Femur (tissue), 1 donor: ENCODE measurements at regions not wholly inside any gene's neighbourhood (a gene's known extent, or its start where the extent isn't known, plus 50 kb on each side); places are given as distances from the start of the nearest gene placed in this dataset.
"Not testable (repeated sequence)": the region's sequence is repeated elsewhere in the genome, so short reads cannot be mapped to it uniquely, and the experiment has no call there.

Experiments used
- DNase-seq: peaks from one replicate; pipeline ENCODE4 v3.0.0-alpha.2; 2017

GRCh38 chrX:150216000-150216399 lies 147.1 kb upstream of the MAMLD1 start:
- not testable (repeated sequence) for DNase-seq

- no peak for DNase-seq
Measured at GRCh38 chrX:150216716-150217115, 146.4 kb upstream of the MAMLD1 start.

DNA sequence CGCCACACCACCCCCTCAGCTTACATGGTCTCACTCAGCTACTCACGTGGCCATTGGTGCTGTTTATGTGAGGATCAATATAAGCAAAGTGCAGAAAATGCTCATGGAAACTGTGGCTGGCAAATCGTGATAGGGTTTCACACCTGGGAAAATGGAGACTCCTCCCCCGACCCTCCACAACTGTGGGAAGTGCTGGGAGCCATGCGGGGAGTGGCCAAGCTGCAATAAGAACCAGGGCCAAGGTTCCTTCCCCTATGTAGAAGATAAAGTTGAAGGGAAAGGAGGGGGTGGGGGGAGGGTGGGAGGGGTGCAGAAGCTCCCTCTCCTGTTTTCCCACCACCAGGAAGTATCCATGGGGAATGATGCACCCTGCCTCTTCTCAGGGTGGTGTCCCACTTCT lies 145.5 kb upstream of the MAMLD1 start:
- no peak for DNase-seq

DNA sequence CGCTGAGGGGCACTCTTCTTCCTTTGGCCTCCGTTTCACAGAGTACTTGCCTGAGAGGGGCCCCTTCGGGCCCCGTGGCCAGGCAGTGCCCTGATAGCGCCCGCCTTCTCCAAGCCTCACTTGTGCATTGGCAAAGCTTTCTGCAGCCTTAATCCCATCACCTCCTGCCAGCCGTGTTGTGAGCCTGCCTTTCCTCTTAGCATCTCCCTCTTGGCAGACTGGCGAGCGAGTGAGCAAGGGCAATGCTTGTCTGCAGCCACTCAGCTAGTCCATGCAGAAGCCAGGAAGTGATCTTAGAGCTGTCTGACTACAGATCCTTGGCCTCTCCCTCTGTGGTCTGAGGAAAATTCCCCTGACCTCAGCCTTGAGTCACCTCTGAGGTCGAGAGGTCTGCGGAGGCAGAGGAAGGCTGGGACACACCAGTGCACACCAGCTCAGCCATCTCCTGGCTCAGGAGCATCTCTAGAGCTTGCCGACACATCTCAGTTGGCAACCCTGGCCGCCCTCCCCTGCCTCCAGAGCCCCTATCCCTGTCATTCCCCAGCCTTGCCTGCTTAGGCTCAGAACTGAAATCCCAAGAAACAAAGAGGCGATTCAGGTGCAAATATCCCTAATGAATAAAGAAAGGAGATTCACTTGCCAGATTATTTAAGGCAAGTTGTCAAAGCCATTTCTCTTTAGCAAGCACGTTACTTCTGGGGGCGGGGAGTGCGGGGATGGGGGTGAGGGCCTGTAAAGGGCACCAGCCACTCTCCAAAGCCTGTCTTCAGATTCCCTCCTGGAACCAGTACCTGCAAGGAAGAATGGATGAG lies 143.5 kb upstream of the MAMLD1 start:
- DNase-seq = peak; percentile 33

GRCh38 chrX:150223176-150224015 lies 139.7 kb upstream of the MAMLD1 start:
- DNase-seq = no peak

DNA sequence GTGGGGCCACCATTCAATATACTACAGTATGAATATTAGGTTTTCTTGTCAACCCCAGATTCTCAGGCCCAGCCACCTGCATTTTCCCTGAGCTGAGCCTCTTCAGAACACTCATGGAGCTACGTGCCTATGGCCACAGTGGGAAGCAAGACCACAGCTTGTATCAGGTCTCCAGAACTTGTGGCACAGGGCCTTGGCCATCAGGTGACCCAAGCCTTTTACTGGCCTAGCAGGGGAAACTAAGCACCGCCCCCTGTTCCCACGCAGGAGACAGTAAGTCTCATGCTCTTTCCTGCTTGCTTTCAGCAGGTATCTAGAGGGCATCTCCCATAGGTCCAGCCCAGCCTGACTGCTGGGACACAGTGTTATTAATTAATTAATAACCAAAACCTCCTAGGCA lies 138.4 kb upstream of the MAMLD1 start:
- no peak for DNase-seq

DNA sequence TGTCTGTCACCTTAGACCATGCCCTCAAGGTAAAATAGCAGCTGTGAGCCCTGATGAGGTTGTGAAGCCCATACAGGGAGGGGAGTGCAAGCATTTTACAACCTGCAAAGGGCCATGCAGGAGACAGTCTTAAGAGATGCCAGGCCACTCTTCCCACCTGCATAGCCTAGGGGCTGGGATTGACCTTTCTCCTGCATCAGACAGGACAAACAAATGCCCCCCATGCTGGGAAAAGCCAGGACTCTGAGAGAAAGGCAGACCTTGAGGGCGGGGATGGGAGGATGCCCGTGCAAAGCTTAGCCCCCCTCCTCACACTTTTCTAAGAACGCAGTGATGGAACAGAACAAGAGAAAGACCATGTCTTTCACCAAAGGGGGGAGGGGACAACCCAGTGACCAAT lies 137.9 kb upstream of the MAMLD1 start:
- DNase-seq = no peak

DNA sequence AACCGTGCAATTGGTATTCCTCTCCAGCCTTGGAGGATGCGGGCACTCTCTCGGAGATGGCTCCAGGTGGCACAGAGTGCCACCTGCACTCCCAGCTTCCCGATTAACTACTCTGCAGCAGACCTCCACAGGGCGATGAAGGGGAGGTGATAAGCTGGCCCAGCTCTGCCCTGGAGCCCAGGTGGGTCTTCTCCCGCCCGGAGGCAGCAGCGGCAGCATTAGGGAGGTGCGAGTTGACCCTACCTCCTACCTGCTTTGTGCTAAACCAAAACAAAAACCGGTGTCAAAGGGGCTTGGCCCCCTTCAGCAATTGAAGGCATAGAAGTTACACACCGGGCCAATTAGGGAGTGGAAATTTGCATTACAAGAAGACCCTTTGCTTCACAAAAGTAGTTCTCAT lies 137.4 kb upstream of the MAMLD1 start:
- no peak for DNase-seq

DNA sequence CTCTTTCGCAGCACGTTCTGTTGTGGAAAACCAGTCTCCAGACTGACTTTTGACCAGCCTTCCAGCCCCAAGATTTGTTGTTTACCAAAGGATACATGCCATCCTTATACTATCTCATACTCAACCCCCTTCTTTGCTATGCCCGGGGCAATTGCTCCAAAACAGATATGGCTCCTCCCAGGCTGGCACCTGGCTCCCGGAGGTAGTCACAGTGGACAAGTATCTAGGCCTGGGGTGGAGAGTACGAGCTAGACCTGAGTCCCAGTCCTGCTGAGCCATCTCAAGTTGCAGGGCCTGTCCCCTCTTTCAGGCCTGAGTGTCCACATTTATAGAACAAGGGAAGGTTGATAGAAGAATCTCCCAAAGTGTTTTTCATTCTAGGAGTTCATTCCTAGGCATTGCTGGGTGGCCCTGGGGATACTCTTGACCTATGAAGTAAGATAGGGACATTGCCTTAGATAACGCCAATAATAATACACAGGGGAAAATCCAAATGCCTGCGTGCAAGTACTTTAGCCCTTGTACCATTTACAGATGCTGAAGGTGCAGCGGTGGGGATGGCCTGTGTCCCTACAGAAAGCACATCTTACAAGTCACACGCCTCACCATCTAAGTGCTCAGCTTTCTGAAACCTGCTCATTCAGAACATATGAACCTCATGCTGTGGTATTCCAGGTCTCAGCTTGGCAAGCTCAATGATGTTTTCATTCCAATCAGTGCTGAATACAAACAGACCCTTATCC lies 136.7 kb upstream of the MAMLD1 start:
- DNase-seq = no peak

GRCh38 chrX:150227321-150227860 lies 135.7 kb upstream of the MAMLD1 start:
- no peak for DNase-seq

DNA sequence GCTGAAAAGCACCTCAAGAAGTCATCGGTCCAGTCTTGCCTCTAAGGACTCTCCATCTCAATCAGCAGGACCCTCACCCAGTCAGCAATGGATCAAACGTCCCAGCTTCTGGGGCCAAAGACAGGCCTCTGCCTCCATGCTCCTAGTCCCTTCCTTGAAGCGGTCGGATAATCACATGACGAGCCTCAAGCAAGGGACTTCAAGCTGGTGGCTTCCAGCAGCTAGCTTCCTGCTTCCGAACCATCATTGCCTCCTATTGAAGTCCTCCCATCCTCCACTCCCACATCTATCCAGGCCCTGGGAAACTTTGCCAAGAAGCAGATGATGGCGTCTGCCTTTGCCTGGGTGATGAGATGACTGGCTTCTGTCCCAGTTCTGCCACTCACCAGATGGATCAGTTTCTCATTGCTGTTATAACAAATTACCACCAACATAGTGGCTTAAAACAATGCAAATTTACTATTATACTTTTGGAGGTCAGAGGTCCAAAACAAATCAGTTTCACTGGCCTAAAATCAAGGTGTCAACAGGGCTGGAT lies 135.2 kb upstream of the MAMLD1 start:
- DNase-seq = no peak

DNA sequence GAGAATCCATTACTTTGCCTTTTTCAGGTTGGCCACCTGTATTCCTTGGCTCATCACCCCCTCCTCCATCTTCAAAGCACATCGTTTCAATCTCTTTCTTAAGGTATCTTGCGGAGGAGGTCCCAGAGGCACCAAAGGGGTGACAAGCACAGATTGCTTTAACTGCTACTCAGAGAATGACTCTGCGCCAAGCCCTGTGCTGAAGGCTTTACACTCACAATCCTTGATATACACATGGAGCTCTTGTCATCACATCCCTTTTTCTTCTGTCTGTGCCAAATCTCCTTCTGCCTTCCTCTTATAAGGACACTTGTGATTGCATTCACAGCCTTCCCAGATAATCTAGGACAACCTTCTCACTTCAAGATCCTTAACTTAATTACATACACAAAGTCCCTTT lies 134.7 kb upstream of the MAMLD1 start:
- no peak for DNase-seq

GRCh38 chrX:150229030-150229429 lies 134.1 kb upstream of the MAMLD1 start:
- DNase-seq = no peak

DNA sequence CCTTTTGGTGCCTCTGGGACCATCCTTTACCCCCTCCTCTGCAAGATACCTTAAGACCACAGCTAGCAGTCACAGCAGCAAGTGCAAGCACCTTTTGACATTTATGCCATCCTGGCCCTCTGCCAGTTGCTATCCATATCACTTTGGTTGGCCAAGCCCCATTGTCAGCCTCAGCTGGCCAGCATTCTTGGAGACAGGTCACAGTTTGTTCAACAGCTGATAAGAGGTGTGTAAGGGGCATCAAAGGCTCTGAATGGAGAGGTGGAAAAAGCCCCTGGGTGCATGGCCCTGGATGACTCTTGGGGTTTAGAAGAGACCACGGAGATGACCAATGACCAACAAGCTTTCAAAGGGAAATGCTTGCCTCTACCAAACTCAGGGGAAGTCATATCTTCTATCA lies 133.6 kb upstream of the MAMLD1 start:
- DNase-seq = no peak

DNA sequence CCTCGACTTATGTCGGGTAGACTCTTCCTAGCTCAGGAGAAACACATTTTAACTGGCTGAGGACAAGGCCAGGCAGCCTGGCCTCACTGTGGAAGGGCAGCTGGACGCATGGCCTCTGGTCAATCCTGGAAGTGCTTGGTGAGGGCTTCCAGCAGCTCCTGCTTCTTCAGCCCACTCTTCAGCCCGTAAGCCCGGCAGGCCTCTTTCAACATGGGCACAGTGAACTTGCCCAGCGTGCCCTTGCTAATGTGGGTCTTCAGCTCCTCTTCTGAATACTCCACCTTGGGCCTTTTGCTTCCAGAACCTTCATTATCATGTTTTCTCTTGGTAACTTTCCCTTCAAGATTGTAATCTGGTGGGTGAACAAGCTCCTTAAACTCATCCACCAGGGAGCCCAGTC lies 132.2 kb upstream of the MAMLD1 start:
- DNase-seq = not testable (repeated sequence)

DNA sequence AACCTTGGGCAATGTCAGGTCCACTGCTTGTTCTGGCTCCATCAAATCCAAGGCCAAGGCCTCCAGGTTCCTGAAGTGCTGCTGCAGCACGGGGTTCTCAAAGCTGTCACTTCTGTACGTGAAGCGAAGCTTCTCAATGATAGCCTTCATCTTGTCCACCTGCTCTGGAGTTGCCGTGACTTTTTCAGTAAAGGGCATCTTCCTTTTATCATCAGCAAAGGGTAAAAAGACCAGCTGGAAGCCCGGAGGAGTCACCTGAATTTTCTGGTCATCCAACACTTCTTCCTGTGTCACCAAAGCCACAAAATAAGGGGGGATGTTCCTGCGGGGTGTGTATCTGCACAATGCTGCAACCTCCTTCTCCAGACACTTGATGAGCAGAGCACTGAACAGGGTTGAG lies 131.7 kb upstream of the MAMLD1 start:
- DNase-seq = not testable (repeated sequence)

GRCh38 chrX:150232222-150232621 lies 130.9 kb upstream of the MAMLD1 start:
- not testable (repeated sequence) for DNase-seq

GRCh38 chrX:150234126-150234525 lies 129.0 kb upstream of the MAMLD1 start:
- DNase-seq = no peak

DNA sequence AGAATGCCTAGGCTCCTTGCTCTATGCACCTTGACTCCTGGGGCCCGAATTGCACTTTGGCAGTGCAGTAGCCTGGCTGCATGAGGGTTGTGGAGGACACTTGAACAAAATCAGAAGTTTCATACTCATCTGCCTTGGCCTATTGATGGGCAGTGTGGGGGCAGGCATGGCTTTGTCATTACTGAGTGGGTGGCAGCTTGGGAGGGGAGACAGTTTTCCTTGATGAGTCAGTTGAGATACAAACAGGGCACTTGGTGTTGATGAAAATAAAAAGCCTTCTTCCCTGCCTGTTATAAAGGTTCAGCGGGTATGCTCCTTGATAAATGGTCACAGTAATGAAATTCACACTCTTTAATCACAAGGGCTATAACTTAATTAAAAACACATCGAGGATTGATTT lies 126.8 kb upstream of the MAMLD1 start:
- no peak for DNase-seq

DNA sequence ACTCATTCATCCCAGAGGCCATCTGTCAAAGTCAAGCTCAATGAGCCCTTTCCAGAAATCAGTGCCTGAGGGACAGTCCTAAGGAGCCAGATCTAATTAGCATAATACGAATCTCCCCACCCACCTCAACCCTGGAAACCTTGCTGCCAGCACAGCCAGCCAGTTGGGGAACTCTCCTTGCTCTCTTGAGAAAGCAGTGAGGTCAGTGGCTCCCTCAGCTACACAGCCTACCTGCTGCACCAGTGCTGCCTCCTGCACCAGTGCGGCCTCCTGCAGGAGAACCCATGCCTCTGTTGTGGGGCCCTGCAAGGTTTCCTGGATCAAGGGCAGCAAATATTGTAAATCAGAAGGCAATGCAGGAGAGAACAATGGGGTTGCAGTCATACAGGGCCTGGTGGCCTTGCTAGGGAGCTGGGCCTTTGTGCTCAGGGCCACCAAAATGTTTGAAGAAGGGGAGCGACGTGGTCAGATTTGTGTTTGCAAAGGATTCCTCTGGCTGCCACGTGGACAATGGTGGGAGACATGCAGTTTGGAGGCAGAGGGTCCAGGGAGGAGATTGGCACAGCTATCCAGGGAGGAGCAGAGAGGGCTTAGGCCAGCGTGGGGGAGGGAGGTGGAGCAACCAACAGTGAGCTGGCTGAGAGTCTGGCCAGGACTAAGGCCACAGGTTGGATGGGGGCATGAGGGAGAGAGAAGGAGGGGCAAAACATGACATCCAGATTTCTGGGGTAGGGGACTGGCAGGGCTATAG lies 124.3 kb upstream of the MAMLD1 start:
- no peak for DNase-seq

GRCh38 chrX:150239946-150240642 lies 123.0 kb upstream of the MAMLD1 start:
- no peak for DNase-seq

GRCh38 chrX:150240643-150240970 lies 122.5 kb upstream of the MAMLD1 start:
- DNase-seq = no peak
